B cell (primary cell): ENCODE measurements at regions not wholly inside any gene's neighbourhood (a gene's known extent, or its start where the extent isn't known, plus 50 kb on each side); places are given as distances from the start of the nearest gene placed in this dataset.

Source experiments
- ATAC-seq: fragments of 200-7000 bp; cut with Tn5 transposase; one replicate; pipeline ENCODE4 v1.10.0; 2021; ENCODE audit warnings: low read depth, mild to moderate bottlenecking, moderate number of reproducible peaks, moderate library complexity
- CTCF ChIA-PET: fragments of 350-600 bp; sonication (Branson Sonifier 250); formaldehyde crosslinking; loops from one replicate; lab custom pipeline; 2021; ENCODE audit warnings: antibody characterized with exemption, inconsistent platforms; lab: Charles Lee
- POLR2A ChIA-PET: fragments of 350-600 bp; sonication (Branson Sonifier 250); formaldehyde crosslinking; loops from one replicate; lab custom pipeline; 2021; ENCODE audit warnings: antibody characterized with exemption; lab: Charles Lee
- DNase-seq: peaks from one replicate; pipeline ENCODE4 v3.0.0; 2013
- H2AFZ ChIP-seq: 2 replicates; pipeline ENCODE4 v1.6.1; 2012; ENCODE audit warnings: mild to moderate bottlenecking, low read depth, low read length; ENCODE audit not compliant: insufficient read depth, poor library complexity, severe bottlenecking
- H3K27ac ChIP-seq, 2 donors: 1 replicate in 1 of 2; 2 replicates in 1 of 2; pipeline ENCODE4 v1.5.1; 2012 to 2013; ENCODE audit warnings: low read length in 2 of 2, mild to moderate bottlenecking in 2 of 2, moderate library complexity in 1 of 2
- H3K27me3 ChIP-seq, 4 experiments: fragments of 200-600 bp in 1 of 4; sonication (generic) in 1 of 4; replicated peaks in 1 of 4; 1 replicate in 2 of 4; 2 replicates in 2 of 4; pipeline versions ENCODE4 v1.6.1 to v1.7.0; 2013 to 2016; ENCODE audit warnings: low read length in 3 of 4, mild to moderate bottlenecking in 2 of 4, mixed read lengths in 1 of 4, moderate library complexity in 1 of 4; ENCODE audit not compliant: insufficient read depth in 4 of 4, control insufficient read depth in 3 of 4; ENCODE audit errors: control extremely low read depth in 1 of 4
- H3K36me3 ChIP-seq, 2 experiments: replicated peaks in 1 of 2; 1 replicate in 1 of 2; 2 replicates in 1 of 2; pipeline versions ENCODE4 v1.6.1 to v1.7.1; 2013; ENCODE audit warnings: low read length in 1 of 2; ENCODE audit not compliant: insufficient read depth in 2 of 2, control insufficient read depth in 1 of 2; ENCODE audit errors: control extremely low read depth in 1 of 2, extremely low read depth in 1 of 2
- H3K4me1 ChIP-seq, 2 donors: fragments of 200-600 bp in 1 of 2; sonication (generic) in 1 of 2; 1 replicate in 1 of 2; 2 replicates in 1 of 2; pipeline versions ENCODE4 v1.5.1 to v1.6.1; 2013 to 2017; ENCODE audit warnings: low read length in 2 of 2; ENCODE audit not compliant: control insufficient read depth in 2 of 2, insufficient read depth in 2 of 2
- H3K4me2 ChIP-seq: replicated peaks from 2 replicates; pipeline ENCODE3; 2012; ENCODE audit warnings: mild to moderate bottlenecking, low read depth, low read length; ENCODE audit not compliant: poor library complexity, severe bottlenecking
- H3K4me3 ChIP-seq, 5 experiments: fragments of 200-600 bp in 1 of 5; sonication (generic) in 1 of 5; 1 replicate in 3 of 5; 2 replicates in 2 of 5; pipeline versions ENCODE4 v1.5.1 to v1.7.0; 2011 to 2016; ENCODE audit warnings: low read length in 4 of 5, mild to moderate bottlenecking in 4 of 5, low read depth in 2 of 5, control low read depth in 1 of 5, moderate library complexity in 1 of 5; ENCODE audit not compliant: insufficient read depth in 1 of 5; ENCODE audit errors: control extremely low read depth in 1 of 5, extremely low read depth in 1 of 5
- H3K79me2 ChIP-seq: fragments of 200-600 bp; sonication (generic); one replicate; pipeline ENCODE4 v1.6.0; 2016; ENCODE audit warnings: low read length; ENCODE audit not compliant: control insufficient read depth, insufficient read depth
- H3K9ac ChIP-seq: fragments of 200-600 bp; sonication (generic); 2 replicates; pipeline ENCODE4 v1.6.1; 2017; ENCODE audit warnings: mild to moderate bottlenecking, low read length, moderate library complexity
- H3K9me3 ChIP-seq, 3 donors: one replicate each; pipeline versions ENCODE4 v1.6.1 to v1.7.1; 2013; ENCODE audit warnings: low read length in 2 of 3; ENCODE audit not compliant: control insufficient read depth in 2 of 3, insufficient read depth in 1 of 3; ENCODE audit errors: control extremely low read depth in 1 of 3
- H4K20me1 ChIP-seq: 2 replicates; pipeline ENCODE4 v1.6.0; 2012; ENCODE audit warnings: mild to moderate bottlenecking, low read length; ENCODE audit not compliant: insufficient read depth, control insufficient read depth, poor library complexity, severe bottlenecking
- H3K27ac Mint-ChIP-seq: one replicate; pipeline ENCODE4 v1.8.0; 2021; ENCODE audit warnings: mixed read lengths
- H3K27me3 Mint-ChIP-seq: one replicate; pipeline ENCODE4 v1.8.0; 2021; ENCODE audit warnings: mixed read lengths
- H3K4me1 Mint-ChIP-seq: one replicate; pipeline ENCODE4 v1.8.0; 2021; ENCODE audit warnings: mixed read lengths
- H3K4me3 Mint-ChIP-seq: one replicate; pipeline ENCODE4 v1.8.0; 2021; ENCODE audit warnings: mixed read lengths
- H3K9me3 Mint-ChIP-seq: one replicate; pipeline ENCODE4 v1.8.0; 2022; ENCODE audit warnings: mixed read lengths; ENCODE audit not compliant: insufficient read depth
- CTCF ChIP-seq: fragments of 200-600 bp; IDR thresholded peaks from one replicate; pipeline ENCODE4 v1.8.0; 2022; ENCODE audit warnings: antibody characterized with exemption, mild to moderate bottlenecking
- EZH2 ChIP-seq: IDR thresholded peaks from 2 replicates; pipeline ENCODE4 v1.6.1; 2012; ENCODE audit warnings: borderline replicate concordance, low read depth, mild to moderate bottlenecking, moderate library complexity, low read length; ENCODE audit not compliant: insufficient read depth, poor library complexity, severe bottlenecking
- WGBS: methylation state at CpG from one replicate; pipeline ENCODE4 v1.1.5; 2013; ENCODE audit warnings: missing lambda C conversion rate; ENCODE audit not compliant: insufficient coverage; 5-methylcytosine and 5-hydroxymethylcytosine counted together
- intact Hi-C: fragments of 100-400 bp; cut with micrococcal nuclease; formaldehyde crosslinking; loops from one replicate; pipeline ENCODE4 v1.10.0; 2022

DNA sequence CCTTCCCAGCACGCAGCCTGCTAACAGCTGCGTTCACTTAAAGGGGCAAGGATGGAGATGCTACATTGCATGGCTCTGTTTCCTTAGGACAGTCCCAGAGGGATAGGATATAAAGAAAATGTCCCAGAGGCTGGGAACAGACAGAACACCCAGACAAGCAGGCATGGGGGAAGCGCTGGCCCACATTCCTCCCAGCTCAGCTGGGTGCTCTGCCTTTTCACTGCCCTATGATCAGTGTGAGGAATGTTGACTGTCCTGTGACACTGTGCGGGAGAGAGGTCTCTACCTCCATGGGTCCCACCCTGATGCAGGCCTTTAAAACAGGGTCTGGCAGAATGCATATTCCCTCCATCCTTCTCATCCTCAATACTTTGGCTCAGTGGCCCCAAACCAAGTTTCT, 459.4 kb upstream of the DMAC1 start:
- Histone ChIP-seq H3K27ac (no peak overlapping the region), H2AFZ (no peak overlapping the region), H3K79me2 (no peaks in the 10 kb centered on the region), H4K20me1 (no peaks in the 10 kb centered on the region), H3K9me3 (no peaks in the 10 kb centered on the region), H3K9ac (no peak overlapping the region), H3K4me3 (no peak overlapping the region), H3K36me3 (no peaks in the 10 kb centered on the region), H3K27me3 (no peaks in the 10 kb centered on the region), H3K4me1 (peaks cover 8 to 14% of the 10 kb centered on the region in 2 donors), H3K4me2 (no peak overlapping the region)
- Mint-ChIP-seq H3K27me3 (peaks cover 4% of the 10 kb centered on the region), H3K4me1 (peaks cover 13% of the 10 kb centered on the region), H3K27ac (no peak overlapping the region), H3K9me3 (no peaks in the 10 kb centered on the region), H3K4me3 (no peak overlapping the region)
- DNase-seq = no peak
- ATAC-seq = no peak
- TF ChIP-seq CTCF = no peak
- TF ChIP-seq EZH2 = no peak
- POLR2A ChIA-PET = no interaction called here
- intact Hi-C loops = no loop called here
- CTCF ChIA-PET = no interaction called here
- 98% methylated on average over 4 of the region's 4 CpGs for WGBS

- no peak for ATAC-seq
- Histone ChIP-seq H3K79me2 (no peaks in the 10 kb centered on the region), H3K4me1 (peaks cover 7 to 12% of the 10 kb centered on the region in 2 donors), H3K9ac (no peak overlapping the region), H4K20me1 (no peaks in the 10 kb centered on the region), H3K27me3 (no peaks in the 10 kb centered on the region), H3K4me2 (no peak overlapping the region), H3K27ac (no peak overlapping the region), H3K4me3 (no peak overlapping the region), H2AFZ (no peak overlapping the region), H3K36me3 (no peaks in the 10 kb centered on the region), H3K9me3 (no peaks in the 10 kb centered on the region)
- no peak for DNase-seq
- ChIA-PET CTCF (no interaction called here), POLR2A (no interaction called here)
- Mint-ChIP-seq H3K27me3 (peaks cover 4% of the 10 kb centered on the region), H3K4me1 (peaks cover 12% of the 10 kb centered on the region), H3K4me3 (no peak overlapping the region), H3K27ac (no peak overlapping the region), H3K9me3 (no peaks in the 10 kb centered on the region)
- no peak for TF ChIP-seq EZH2
- WGBS = 100% methylated on average over 1 of the region's 2 CpGs
- intact Hi-C loops = no loop called here
Measured at GRCh38 chr9:8256880-8257279, 457.3 kb upstream of the DMAC1 start.
